ENCODE measurements at regions not wholly inside any gene's neighbourhood (a gene's known extent, or its start where the extent isn't known, plus 50 kb on each side); places are given as distances from the start of the nearest gene placed in this dataset.
"Not testable (repeated sequence)": the region's sequence is repeated elsewhere in the genome, so short reads cannot be mapped to it uniquely, and the experiment has no call there.

GRCh38 chr2:11947956-11948355 is 201.5 kb downstream of the LPIN1 start:
- in situ Hi-C loops (cut with HindIII; ENCODE audit: low sequenced_read_pairs): no loop called here
- no peak for DNase-seq (ENCODE audit: low spot score)

GRCh38 chr2:11949732-11950523 is 203.5 kb downstream of the LPIN1 start:
- DNase-seq (ENCODE audit: low spot score): no peak
- in situ Hi-C loops (cut with HindIII; ENCODE audit: low sequenced_read_pairs): no loop called here

GRCh38 chr2:11950896-11951295 is 204.5 kb downstream of the LPIN1 start:
- no peak for DNase-seq (ENCODE audit: low spot score)
- in situ Hi-C loops (cut with HindIII; ENCODE audit: low sequenced_read_pairs): no loop called here

- DNase-seq (ENCODE audit: low spot score); in situ Hi-C loops (cut with HindIII; ENCODE audit: low sequenced_read_pairs): not testable (repeated sequence)
Measured at GRCh38 chr2:11951492-11951891, 205.1 kb downstream of the LPIN1 start.

- in situ Hi-C loops (cut with HindIII; ENCODE audit: low sequenced_read_pairs): no loop called here
- no peak for DNase-seq (ENCODE audit: low spot score)
Measured at GRCh38 chr2:11953258-11953657, 206.8 kb downstream of the LPIN1 start.

- in situ Hi-C loops (cut with HindIII; ENCODE audit: low sequenced_read_pairs): no loop called here
- DNase-seq (ENCODE audit: low spot score): no peak
Measured at GRCh38 chr2:11955314-11955713, 208.9 kb downstream of the LPIN1 start.

- in situ Hi-C loops (cut with HindIII; ENCODE audit: low sequenced_read_pairs): no loop called here
- DNase-seq (ENCODE audit: low spot score): no peak
Measured at GRCh38 chr2:11955884-11956291, 209.5 kb downstream of the LPIN1 start.

GRCh38 chr2:11962707-11963328 is 216.4 kb downstream of the LPIN1 start:
- in situ Hi-C loops (cut with HindIII; ENCODE audit: low sequenced_read_pairs): no loop called here
- no peak for DNase-seq (ENCODE audit: low spot score)

- no peak for DNase-seq (ENCODE audit: low spot score)
- in situ Hi-C loops (cut with HindIII; ENCODE audit: low sequenced_read_pairs): no loop called here
Measured at GRCh38 chr2:11963966-11964365, 217.5 kb downstream of the LPIN1 start.

GRCh38 chr2:11967946-11968465 is 221.6 kb downstream of the LPIN1 start:
- DNase-seq (ENCODE audit: low spot score): no peak
- in situ Hi-C loops (cut with HindIII; ENCODE audit: low sequenced_read_pairs): no loop called here

GRCh38 chr2:11968521-11968920 is 222.1 kb downstream of the LPIN1 start:
- in situ Hi-C loops (cut with HindIII; ENCODE audit: low sequenced_read_pairs): no loop called here

GRCh38 chr2:11969774-11970173 is 223.3 kb downstream of the LPIN1 start:
- DNase-seq (ENCODE audit: low spot score): no peak
- in situ Hi-C loops (cut with HindIII; ENCODE audit: low sequenced_read_pairs): no loop called here

More at GRCh38 chr2:11968521-11968920, 222.1 kb downstream of the LPIN1 start:
- no peak for DNase-seq (ENCODE audit: low spot score)

GRCh38 chr2:11974573-11974972 is 228.1 kb downstream of the LPIN1 start:
- no peak for DNase-seq (ENCODE audit: low spot score)
- in situ Hi-C loops (cut with HindIII; ENCODE audit: low sequenced_read_pairs): no loop called here

GRCh38 chr2:11975373-11975772 is 228.9 kb downstream of the LPIN1 start:
- no peak for DNase-seq (ENCODE audit: low spot score)
- in situ Hi-C loops (cut with HindIII; ENCODE audit: low sequenced_read_pairs): no loop called here

- DNase-seq (ENCODE audit: low spot score): no peak
- in situ Hi-C loops (cut with HindIII; ENCODE audit: low sequenced_read_pairs): no loop called here
Measured at GRCh38 chr2:11976073-11976472, 229.6 kb downstream of the LPIN1 start.

GRCh38 chr2:11977766-11978524 is 231.5 kb downstream of the LPIN1 start:
- in situ Hi-C loops (cut with HindIII; ENCODE audit: low sequenced_read_pairs): no loop called here
- no peak for DNase-seq (ENCODE audit: low spot score)

- no peak for DNase-seq (ENCODE audit: low spot score)
- in situ Hi-C loops (cut with HindIII; ENCODE audit: low sequenced_read_pairs): no loop called here
Measured at GRCh38 chr2:11980809-11981208, 234.4 kb downstream of the LPIN1 start.

- in situ Hi-C loops (cut with HindIII; ENCODE audit: low sequenced_read_pairs): no loop called here
- DNase-seq (ENCODE audit: low spot score): no peak
Measured at GRCh38 chr2:11983401-11983800, 237.0 kb downstream of the LPIN1 start.

- in situ Hi-C loops (cut with HindIII; ENCODE audit: low sequenced_read_pairs): no loop called here
- no peak for DNase-seq (ENCODE audit: low spot score)
Measured at GRCh38 chr2:11983870-11984269, 237.4 kb downstream of the LPIN1 start.

All from G401 (cell line).